Adrenal gland (tissue), 5 donors: ENCODE measurements at regions not wholly inside any gene's neighbourhood (a gene's known extent, or its start where the extent isn't known, plus 50 kb on each side); places are given as distances from the start of the nearest gene placed in this dataset.

Experiments
- POLR2A ChIP-seq, 2 donors: fragments of 450-650 bp; IDR thresholded peaks; one replicate each; pipeline ENCODE4 v1.6.1; 2017; ENCODE audit warnings: antibody characterized with exemption in 2 of 2, mild to moderate bottlenecking in 2 of 2, moderate library complexity in 1 of 2
- TF ChIP-seq, protein P1 (sequence below), 6 experiments: fragments of 450-650 bp in 4 of 6; fragments of 200-600 bp in 2 of 6; sonication (generic) in 1 of 6; IDR thresholded peaks; 1 replicate in 5 of 6; 2 replicates in 1 of 6; pipeline versions ENCODE4 v1.5.1 to v1.8.0; 2016 to 2021; ENCODE audit warnings: antibody characterized with exemption in 6 of 6, mild to moderate bottlenecking in 2 of 6, moderate library complexity in 1 of 6
- donor health status: DM: no; HTN: no; CAD: no.

DNA sequence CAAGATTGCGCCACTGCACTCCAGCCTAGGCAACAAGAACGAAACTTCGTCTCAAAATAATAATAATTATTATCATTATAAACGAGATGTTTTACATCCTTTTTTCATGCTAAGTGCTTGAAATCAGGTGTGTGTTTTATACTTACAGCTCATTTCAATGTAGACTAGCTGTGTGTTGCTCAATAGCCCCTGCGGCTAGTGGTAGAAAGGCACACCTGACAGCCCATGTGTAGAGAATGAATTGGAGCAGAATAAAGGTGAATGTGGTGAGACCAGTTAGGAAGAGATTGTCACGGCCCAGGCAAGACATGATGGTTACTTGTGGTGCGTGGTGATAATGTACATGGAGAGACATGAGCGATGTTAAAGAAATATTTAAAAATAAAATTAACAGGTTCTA lies 86.7 kb upstream of the TMEM26 start:
- no peak for TF ChIP-seq POLR2A (IDR thresholded peaks at IDR 0.05)
- TF ChIP-seq, protein P1, sequence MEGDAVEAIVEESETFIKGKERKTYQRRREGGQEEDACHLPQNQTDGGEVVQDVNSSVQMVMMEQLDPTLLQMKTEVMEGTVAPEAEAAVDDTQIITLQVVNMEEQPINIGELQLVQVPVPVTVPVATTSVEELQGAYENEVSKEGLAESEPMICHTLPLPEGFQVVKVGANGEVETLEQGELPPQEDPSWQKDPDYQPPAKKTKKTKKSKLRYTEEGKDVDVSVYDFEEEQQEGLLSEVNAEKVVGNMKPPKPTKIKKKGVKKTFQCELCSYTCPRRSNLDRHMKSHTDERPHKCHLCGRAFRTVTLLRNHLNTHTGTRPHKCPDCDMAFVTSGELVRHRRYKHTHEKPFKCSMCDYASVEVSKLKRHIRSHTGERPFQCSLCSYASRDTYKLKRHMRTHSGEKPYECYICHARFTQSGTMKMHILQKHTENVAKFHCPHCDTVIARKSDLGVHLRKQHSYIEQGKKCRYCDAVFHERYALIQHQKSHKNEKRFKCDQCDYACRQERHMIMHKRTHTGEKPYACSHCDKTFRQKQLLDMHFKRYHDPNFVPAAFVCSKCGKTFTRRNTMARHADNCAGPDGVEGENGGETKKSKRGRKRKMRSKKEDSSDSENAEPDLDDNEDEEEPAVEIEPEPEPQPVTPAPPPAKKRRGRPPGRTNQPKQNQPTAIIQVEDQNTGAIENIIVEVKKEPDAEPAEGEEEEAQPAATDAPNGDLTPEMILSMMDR (IDR thresholded peaks at IDR 0.05), result no peak
